Hypothalamus (tissue), 51 donors: ENCODE measurements at regions not wholly inside any gene's neighbourhood (a gene's known extent, or its start where the extent isn't known, plus 50 kb on each side); places are given as distances from the start of the nearest gene placed in this dataset.

ENCODE experiments used
- DNase-seq, 51 donors: peaks; one replicate each; lab custom pipeline; 2025; lab: John Stamatoyannopoulos, UW

DNA sequence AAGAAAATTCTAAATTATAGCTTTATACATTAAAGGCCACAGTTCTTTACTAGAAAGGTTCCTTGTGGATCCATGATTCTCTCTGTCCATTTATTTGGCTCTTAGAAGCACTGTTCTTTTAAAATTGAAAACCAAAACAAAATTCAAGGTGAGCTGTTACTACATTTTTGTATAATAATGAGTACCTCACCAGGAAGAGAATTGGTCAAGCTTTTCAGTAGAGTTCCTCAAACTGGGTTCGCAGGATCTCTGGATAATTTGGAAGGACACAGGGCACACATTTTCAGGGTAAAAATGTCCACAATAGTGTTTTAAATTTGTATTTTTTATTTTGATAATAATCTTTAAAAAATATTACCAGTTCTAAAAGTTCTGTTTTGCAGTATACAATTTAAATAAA is 93.0 kb downstream of the PPP1R3A start:
- no peak for DNase-seq

DNA sequence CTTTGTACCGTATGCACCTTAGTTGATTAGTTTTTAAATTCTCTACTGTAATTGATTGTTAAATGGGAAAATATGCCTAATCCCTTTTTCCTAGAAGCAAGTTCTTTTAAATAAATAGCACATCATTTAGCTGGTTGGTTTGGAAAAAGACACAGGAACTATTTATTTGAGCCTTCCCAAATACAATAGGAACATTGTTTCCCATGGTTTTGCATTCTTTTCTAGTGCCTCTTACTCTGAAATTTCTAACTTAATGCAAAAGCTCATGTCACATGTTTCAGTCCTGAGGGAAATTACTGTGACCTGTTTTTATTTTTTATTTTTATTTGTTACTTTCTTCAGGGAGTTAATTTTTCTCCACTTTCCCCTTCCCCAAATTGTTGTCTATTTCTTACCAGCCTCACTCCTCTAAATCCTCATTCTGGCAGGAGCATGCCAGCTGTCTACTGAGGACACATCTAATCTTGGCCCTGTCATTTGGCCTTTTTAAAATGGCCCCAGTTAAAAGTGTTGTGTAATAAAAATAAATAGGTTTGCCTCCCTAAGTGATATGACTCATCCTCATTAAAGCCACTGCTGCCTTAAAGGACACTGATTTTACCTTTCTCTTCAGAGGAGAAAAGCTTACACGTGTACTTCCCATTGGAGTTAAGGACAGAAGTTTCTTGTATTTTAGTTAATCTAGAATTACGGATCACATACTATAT is 94.5 kb downstream of the PPP1R3A start:
- DNase-seq, result no peak

DNA sequence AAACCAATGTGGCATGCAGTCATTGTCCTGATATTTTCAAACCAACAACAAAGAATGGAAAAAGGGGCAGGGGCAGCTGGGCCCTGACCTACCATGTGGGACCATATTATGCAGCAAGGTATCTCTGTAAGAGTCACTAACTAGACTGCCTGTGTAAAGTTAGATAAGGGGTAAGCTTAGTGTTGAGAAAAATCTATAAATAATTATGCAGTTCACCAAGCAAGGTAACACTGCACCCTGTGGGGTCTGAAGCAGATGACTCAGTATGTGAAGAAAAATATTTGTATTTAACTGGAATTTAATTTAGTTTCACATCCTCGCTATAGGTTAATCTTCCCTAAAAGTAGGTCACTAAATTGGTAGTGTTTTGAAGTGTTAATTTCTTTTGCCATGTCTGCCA is 99.3 kb downstream of the PPP1R3A start:
- no peak for DNase-seq

GRCh38 chr7:113816639-113817038 is 102.2 kb downstream of the PPP1R3A start:
- no peak for DNase-seq

- no peak for DNase-seq
Measured at GRCh38 chr7:113813471-113813870, 105.3 kb downstream of the PPP1R3A start.

DNA sequence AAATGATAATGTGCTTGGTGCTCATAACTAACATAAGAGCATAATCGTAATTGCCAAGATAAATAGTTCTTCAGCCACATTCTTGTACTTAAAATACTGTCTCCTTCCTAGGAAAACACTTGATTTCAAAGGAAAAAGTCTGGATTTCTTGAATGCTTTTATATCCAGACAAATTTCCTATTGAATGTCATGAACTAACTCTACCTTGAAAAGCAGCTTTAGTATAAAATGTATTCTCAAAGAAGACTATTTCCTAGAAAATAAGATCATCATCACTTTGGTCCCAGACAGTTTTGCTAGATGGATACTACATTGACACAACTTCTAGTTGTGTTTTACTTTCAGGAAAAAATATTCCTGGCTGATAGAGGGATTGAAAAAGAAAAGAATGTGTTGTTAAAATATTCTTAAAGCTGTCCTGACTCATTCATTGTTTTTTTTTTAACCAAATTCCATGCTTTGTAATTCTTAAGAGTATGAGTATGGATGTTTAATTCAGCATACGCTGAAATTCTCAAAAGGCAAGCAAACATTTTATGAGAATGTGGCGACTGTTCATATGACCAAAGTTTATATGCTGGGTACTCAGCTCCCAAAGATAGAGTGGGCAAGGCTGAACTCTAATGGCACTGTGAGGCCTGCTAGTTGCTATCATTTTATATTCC is 106.1 kb downstream of the PPP1R3A start:
- DNase-seq, result no peak

- no peak for DNase-seq
Measured at GRCh38 chr7:113810080-113810744, 108.6 kb downstream of the PPP1R3A start.

DNA sequence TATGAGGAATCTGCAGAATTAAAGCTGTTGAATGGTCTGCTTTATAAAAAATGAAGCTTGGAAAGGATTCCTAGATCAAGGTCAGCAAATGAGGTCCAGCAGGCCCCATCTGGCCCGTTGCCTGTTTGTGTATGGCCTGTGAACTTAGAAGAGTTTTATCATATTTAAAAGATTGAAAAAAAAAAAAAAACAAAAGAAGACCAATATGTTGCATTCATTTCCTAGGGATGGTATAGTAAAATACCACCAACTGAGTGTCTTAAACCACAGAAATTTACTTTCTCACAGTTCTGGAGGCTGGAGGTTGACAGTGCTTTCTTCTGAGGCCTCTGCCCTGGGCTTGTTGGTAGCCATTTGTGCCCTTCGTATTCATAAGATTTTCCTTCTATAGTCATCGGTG is 109.2 kb downstream of the PPP1R3A start:
- no peak for DNase-seq

DNA sequence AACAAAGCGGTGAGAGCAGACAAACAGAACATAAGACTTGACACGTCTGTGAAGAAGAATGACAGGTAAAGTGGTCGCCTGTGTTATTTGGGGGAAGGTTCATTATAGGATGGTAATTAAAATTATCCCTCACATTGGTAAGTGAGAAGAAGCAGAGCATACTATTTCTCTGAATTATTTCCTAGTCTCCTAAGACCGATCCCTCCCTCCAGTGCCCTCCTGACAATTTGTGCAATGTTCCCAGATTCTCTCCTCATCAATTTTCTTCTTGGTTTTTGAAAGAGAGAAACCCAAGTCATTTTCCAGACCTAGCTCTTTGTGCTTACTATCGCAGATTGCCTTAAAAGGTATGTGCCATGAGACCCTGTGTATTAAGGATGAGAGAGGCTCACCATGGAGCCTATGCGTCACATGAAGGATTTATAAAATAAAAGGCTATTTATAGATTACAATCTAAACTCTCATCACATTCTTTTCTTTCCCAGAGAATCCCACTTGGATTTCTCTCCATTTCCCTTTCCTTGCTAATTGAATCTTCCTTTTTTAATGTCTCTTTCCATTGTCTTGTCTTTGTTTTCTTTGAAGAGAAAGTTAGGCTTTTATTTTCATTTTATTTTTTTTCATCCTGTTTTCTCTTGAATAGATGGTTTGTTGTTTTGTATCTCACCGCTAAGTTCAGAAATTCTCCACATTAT is 112.0 kb downstream of the PPP1R3A start:
- no peak for DNase-seq

DNA sequence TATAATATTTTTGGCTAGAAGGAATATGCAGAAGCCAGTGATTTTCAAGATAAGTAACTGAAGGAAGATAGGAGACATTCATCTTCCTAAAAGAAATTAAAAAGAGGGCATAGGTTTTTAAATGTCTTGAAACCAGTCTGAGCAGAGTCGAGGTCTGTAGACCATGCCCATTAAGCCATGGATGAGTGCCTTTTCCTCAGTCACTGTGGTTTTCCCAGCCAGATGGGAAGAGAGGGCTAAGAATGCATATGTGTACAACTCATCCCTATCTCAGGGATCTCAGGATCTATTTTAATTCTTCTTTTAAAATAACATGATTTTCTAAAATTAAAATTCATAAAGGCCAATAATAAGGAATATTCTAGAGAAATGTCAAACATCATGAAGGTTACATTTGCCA is 112.8 kb downstream of the PPP1R3A start:
- DNase-seq, result no peak

DNA sequence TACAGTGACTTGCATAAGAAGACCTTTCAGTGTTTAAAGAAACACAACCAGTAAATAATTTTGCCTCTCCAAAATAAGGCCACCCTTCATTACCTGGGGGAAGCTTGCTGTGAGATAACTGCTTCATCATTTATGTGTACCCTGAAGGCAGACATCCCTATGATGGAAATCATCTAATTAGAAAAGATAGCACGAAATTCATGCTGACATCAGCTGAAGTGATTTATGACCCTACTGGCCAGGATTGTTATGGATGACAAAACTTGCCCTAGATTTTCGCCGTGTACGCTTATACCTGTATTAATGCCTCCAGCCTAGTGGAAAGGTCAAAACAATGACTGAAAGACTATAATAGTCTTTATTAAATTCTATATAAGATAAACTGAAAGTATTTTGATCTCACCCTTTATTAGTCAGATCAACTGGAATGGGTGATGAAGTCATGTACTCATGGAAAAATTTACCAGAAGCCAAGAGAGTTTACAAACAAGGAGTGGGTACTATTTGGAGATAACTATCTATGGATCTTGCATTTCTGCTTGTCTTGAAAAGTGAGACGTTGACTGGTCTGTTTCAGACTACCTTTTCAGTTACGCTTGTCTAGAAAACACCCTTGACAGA is 114.2 kb downstream of the PPP1R3A start:
- DNase-seq, result no peak

- DNase-seq, result no peak
Measured at GRCh38 chr7:113801751-113802150, 117.1 kb downstream of the PPP1R3A start.

DNA sequence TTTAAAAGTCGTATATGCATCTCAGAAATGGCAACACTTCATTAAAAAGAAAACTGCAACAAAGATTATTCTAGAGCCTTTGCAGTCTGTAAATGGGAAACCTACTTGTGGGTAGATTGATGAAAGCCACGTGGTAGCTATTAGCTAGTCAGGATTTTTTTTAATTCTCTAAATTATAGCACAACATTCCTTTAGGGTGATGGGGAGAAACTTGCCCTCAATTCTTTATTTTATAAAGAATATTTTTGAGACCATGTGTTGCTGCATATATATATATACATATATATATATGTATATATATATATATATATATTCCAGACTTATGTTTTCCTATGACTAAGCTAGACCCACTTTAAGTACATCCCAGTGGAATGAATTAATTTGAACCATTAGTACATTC is 118.0 kb downstream of the PPP1R3A start:
- DNase-seq, result no peak

- peak in 1 of 51 donors; percentile 3 for DNase-seq
Measured at GRCh38 chr7:113799896-113800295, 118.9 kb downstream of the PPP1R3A start.

DNA sequence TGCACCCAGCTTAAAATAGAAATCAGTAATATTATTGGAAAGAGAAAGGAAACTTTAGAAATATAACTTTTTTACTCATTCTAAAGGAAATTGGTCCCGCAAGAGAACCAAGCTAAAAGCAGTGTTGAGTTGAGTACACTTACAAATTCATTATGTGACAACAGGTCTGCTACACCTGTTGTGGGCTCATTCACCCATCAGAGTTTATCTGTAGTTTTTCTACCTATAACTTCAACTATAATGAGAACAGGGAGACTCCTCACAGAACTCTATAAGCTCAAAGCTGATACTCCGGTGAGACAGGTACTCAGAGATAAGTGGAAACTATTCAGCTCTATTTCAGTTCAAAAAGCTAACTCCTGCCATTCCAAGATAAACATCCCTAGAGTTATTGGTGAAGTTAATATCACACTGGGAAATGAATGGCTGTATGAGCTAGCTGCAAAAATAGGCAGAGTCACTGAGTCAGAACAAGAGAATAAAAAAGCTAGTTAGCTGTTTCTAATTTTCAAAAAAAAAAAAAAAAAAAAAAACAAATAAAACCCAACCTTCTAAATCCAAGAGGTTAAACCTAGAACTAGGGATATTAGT is 121.3 kb downstream of the PPP1R3A start:
- no peak for DNase-seq

GRCh38 chr7:113796557-113796956 is 122.3 kb downstream of the PPP1R3A start:
- DNase-seq, result no peak

GRCh38 chr7:113794573-113794972 is 124.2 kb downstream of the PPP1R3A start:
- DNase-seq, result no peak

- no peak for DNase-seq
Measured at GRCh38 chr7:113793171-113793570, 125.6 kb downstream of the PPP1R3A start.

GRCh38 chr7:113790025-113790424 is 128.8 kb downstream of the PPP1R3A start:
- no peak for DNase-seq

DNA sequence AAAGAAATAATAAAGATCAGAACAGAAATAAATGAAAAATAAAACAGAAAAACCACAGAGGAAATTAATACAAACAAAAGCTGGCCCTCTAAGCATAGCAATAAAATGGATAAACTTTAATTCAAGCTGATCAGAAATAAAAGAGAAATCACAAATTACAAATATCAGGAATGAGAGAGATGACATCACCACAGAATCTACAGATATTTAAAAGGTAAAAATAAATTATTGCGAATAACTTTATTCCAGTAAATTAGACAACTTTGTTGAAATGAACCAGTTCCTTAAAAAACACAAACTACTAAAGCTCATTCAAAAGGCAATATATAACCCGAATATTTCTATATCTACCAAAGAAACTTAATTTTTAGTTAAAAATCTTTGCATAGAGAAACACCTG is 131.7 kb downstream of the PPP1R3A start:
- no peak for DNase-seq

- no peak for DNase-seq
Measured at GRCh38 chr7:113784956-113785355, 133.9 kb downstream of the PPP1R3A start.
